IMR-90 (cell line): ENCODE measurements at regions not wholly inside any gene's neighbourhood (a gene's known extent, or its start where the extent isn't known, plus 50 kb on each side); places are given as distances from the start of the nearest gene placed in this dataset.

ENCODE experiments used
- ATAC-seq: fragments of 200-7000 bp; cut with Tn5 transposase; 2 replicates; pipeline ENCODE4 v1.9.1; 2020; ENCODE audit warnings: low read depth, mild to moderate bottlenecking, moderate library complexity
- BruUV-seq: library from RNA; stranded (reverse); fragments of 400-500 nt; replicated peaks from 2 replicates; lab custom pipeline; 2021; lab: Mats Ljungman, UMichigan
- CTCF ChIA-PET: fragments of 300-600 bp; formaldehyde crosslinking; extraction: SDS; loops from one replicate; lab custom pipeline; 2021; ENCODE audit warnings: antibody characterized with exemption; lab: Yijun Ruan, JAX
- POLR2A ChIA-PET: fragments of 300-600 bp; sonication (Branson Sonifier 250); formaldehyde crosslinking; loops from one replicate; lab custom pipeline; 2022; ENCODE audit warnings: antibody characterized with exemption; ENCODE audit not compliant: unreplicated experiment; lab: Charles Lee
- DNase-seq: peaks from one replicate; pipeline ENCODE4 v3.0.0; 2013
- H2AFZ ChIP-seq: replicated peaks from 2 replicates; pipeline ENCODE3; 2013; ENCODE audit warnings: low read length, mild to moderate bottlenecking; ENCODE audit not compliant: poor library complexity
- H2AK5ac ChIP-seq: 2 replicates; pipeline ENCODE4 v1.6.1; 2013; ENCODE audit warnings: low read depth, low read length, inconsistent platforms
- H2AK9ac ChIP-seq: replicated peaks from 2 replicates; pipeline ENCODE3; 2013; ENCODE audit warnings: mild to moderate bottlenecking, low read depth, low read length, moderate library complexity; ENCODE audit not compliant: poor library complexity
- H2BK120ac ChIP-seq: 2 replicates; pipeline ENCODE4 v1.6.1; 2013; ENCODE audit warnings: low read depth, low read length, inconsistent platforms
- H2BK15ac ChIP-seq: 3 replicates; pipeline ENCODE4 v1.6.1; 2013; ENCODE audit warnings: low read depth, low read length, inconsistent platforms
- H2BK20ac ChIP-seq: 2 replicates; pipeline ENCODE4 v1.6.1; 2013; ENCODE audit warnings: low read depth, mild to moderate bottlenecking, inconsistent platforms, low read length, moderate library complexity
- H2BK5ac ChIP-seq: 2 replicates; pipeline ENCODE4 v1.6.1; 2013; ENCODE audit warnings: mild to moderate bottlenecking, low read depth, low read length, inconsistent platforms; ENCODE audit not compliant: poor library complexity, severe bottlenecking
- H3K14ac ChIP-seq: replicated peaks from 2 replicates; pipeline ENCODE4 v1.6.1; 2013; ENCODE audit warnings: low read depth, low read length, inconsistent platforms
- H3K18ac ChIP-seq: 2 replicates; pipeline ENCODE4 v1.6.1; 2013; ENCODE audit warnings: low read depth, low read length, control low read depth
- H3K23ac ChIP-seq: 2 replicates; pipeline ENCODE4 v1.6.1; 2013; ENCODE audit warnings: low read depth, low read length, inconsistent platforms
- H3K27ac ChIP-seq: 2 replicates; pipeline ENCODE4 v1.5.1; 2013; ENCODE audit warnings: mild to moderate bottlenecking, control low read depth, low read length; ENCODE audit not compliant: insufficient read depth
- H3K27me3 ChIP-seq: 2 replicates; pipeline ENCODE4 v1.6.1; 2013; ENCODE audit warnings: low read length; ENCODE audit not compliant: control insufficient read depth, insufficient read depth
- H3K36me3 ChIP-seq: 2 replicates; pipeline ENCODE4 v1.6.1; 2013; ENCODE audit warnings: low read length, mixed read lengths; ENCODE audit not compliant: control insufficient read depth, insufficient read depth
- H3K4ac ChIP-seq: 2 replicates; pipeline ENCODE4 v1.6.1; 2013; ENCODE audit warnings: low read depth, low read length, inconsistent platforms
- H3K4me1 ChIP-seq: 2 replicates; pipeline ENCODE4 v1.6.1; 2013; ENCODE audit warnings: low read length, mixed read lengths; ENCODE audit not compliant: control insufficient read depth, insufficient read depth
- H3K4me2 ChIP-seq: 2 replicates; pipeline ENCODE4 v1.6.1; 2013; ENCODE audit warnings: low read depth, mild to moderate bottlenecking, control low read depth, low read length, moderate library complexity
- H3K4me3 ChIP-seq: 2 replicates; pipeline ENCODE4 v1.5.1; 2013; ENCODE audit warnings: low read depth, mild to moderate bottlenecking, control low read depth, low read length, moderate library complexity; ENCODE audit not compliant: insufficient read depth
- H3K56ac ChIP-seq: 2 replicates; pipeline ENCODE4 v1.6.1; 2013; ENCODE audit warnings: low read length, inconsistent platforms; ENCODE audit not compliant: insufficient read depth; ENCODE audit errors: extremely low read depth
- H3K79me1 ChIP-seq, 2 experiments: 2 replicates each; pipeline ENCODE4 v1.6.1; 2013; ENCODE audit warnings: low read length in 2 of 2, inconsistent platforms in 1 of 2, low read depth in 1 of 2
- H3K9ac ChIP-seq: 2 replicates; pipeline ENCODE4 v1.6.1; 2013; ENCODE audit warnings: low read depth, low read length, control low read depth
- H3K9me1 ChIP-seq: 2 replicates; pipeline ENCODE4 v1.6.1; 2013; ENCODE audit warnings: low read length, inconsistent platforms; ENCODE audit not compliant: insufficient read depth
- H3K9me3 ChIP-seq: 2 replicates; pipeline ENCODE4 v1.6.1; 2013; ENCODE audit warnings: low read length; ENCODE audit not compliant: control insufficient read depth, insufficient read depth
- H4K20me1 ChIP-seq: 2 replicates; pipeline ENCODE4 v1.6.1; 2013; ENCODE audit warnings: low read length, inconsistent platforms; ENCODE audit not compliant: insufficient read depth
- H4K5ac ChIP-seq: 2 replicates; pipeline ENCODE4 v1.6.1; 2013; ENCODE audit warnings: mild to moderate bottlenecking, low read depth, low read length, control low read depth
- H4K8ac ChIP-seq, 2 experiments: 2 replicates each; pipeline ENCODE4 v1.6.1; 2013; ENCODE audit warnings: low read depth in 2 of 2, low read length in 2 of 2, control low read depth in 1 of 2, inconsistent platforms in 1 of 2
- H4K91ac ChIP-seq: 2 replicates; pipeline ENCODE4 v1.6.1; 2013; ENCODE audit warnings: low read depth, low read length, inconsistent platforms; ENCODE audit not compliant: insufficient read depth
- BHLHE40 ChIP-seq: fragments of 150-350 bp; IDR thresholded peaks from 2 replicates; pipeline ENCODE4 v1.6.1; 2016; ENCODE audit warnings: mild to moderate bottlenecking, low read depth, low read length
- CHD1 ChIP-seq: IDR thresholded peaks from 2 replicates; pipeline ENCODE4 v1.6.1; 2012; ENCODE audit warnings: low read depth, low read length, improper control_type of control experiment
- FOS ChIP-seq: fragments of 150-350 bp; IDR thresholded peaks from 2 replicates; pipeline ENCODE4 v1.6.1; 2016; ENCODE audit warnings: low read depth, low read length
- MAFK ChIP-seq: IDR thresholded peaks from 2 replicates; pipeline ENCODE4 v1.6.1; 2012; ENCODE audit warnings: low read depth, low read length, improper control_type of control experiment
- RCOR1 ChIP-seq: IDR thresholded peaks from 2 replicates; pipeline ENCODE4 v1.6.1; 2012; ENCODE audit warnings: mild to moderate bottlenecking, low read length, improper control_type of control experiment; ENCODE audit not compliant: insufficient replicate concordance
- RFX5 ChIP-seq: IDR thresholded peaks from 2 replicates; pipeline ENCODE4 v1.8.0; 2012; ENCODE audit warnings: low read depth, mild to moderate bottlenecking, low read length, moderate library complexity
- WGBS, 2 experiments: methylation state at CpG; one replicate each; pipeline versions ENCODE4 v1.1.5 to v1.1.7; 2013; ENCODE audit warnings: missing lambda C conversion rate in 2 of 2; ENCODE audit not compliant: insufficient read length in 1 of 2; ENCODE audit errors: extremely low coverage in 2 of 2; 5-methylcytosine and 5-hydroxymethylcytosine counted together
- dilution Hi-C: fragments of 300-500 bp; cut with HindIII; formaldehyde crosslinking; loops from one replicate; pipeline ENCODE4 v1.14.3; 2018; ENCODE audit warnings: low sequenced_read_pairs; ENCODE audit not compliant: unreplicated experiment
- in situ Hi-C: fragments of 300-500 bp; cut with MboI; formaldehyde crosslinking; loops from 3 replicates; pipeline ENCODE4 v1.14.3; 2019; ENCODE audit warnings: low sequenced_read_pairs, inconsistent platforms, mixed read lengths
- intact Hi-C: fragments of 100-400 bp; cut with micrococcal nuclease; formaldehyde crosslinking; loops from 2 replicates; pipeline ENCODE4 v1.10.0; 2022
- TF ChIP-seq, protein P1 (sequence below): fragments of 150-350 bp; IDR thresholded peaks from 2 replicates; pipeline ENCODE4 v1.6.1; 2016; ENCODE audit warnings: low read depth, mild to moderate bottlenecking, low read length, moderate library complexity, borderline replicate concordance

DNA sequence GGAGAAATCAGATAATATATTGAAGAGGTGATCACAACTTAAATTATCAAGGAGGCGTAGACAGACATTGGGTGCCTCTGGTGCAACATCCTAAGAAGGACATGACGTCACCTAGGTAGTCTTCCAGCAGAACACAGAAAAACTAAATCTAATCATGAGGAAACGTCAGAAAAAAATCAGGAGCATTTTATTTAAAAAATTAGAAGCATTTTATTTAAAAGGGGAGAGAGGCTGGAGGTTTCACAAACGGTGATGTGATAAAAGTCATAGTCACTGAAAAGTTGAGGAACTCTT lies 254.6 kb downstream of the TMEM167A start:
- no peak overlapping the region for H2AFZ ChIP-seq
- no peak overlapping the region for H2AK9ac ChIP-seq
- no TSS peak for BruUV-seq
- intact Hi-C loops (no loop called here), in situ Hi-C loops (no loop called here), dilution Hi-C loops (no loop called here)
- no peaks in the 10 kb centered on the region for H4K20me1 ChIP-seq
- H3K27ac ChIP-seq: no peak overlapping the region
- no peak overlapping the region for H2BK20ac ChIP-seq
- H3K9me3 ChIP-seq: no peaks in the 10 kb centered on the region
- no peak overlapping the region for H3K56ac ChIP-seq
- H3K4me1 ChIP-seq: no peaks in the 10 kb centered on the region
- no peak overlapping the region for H3K18ac ChIP-seq
- no peaks in the 10 kb centered on the region for H3K27me3 ChIP-seq
- H2BK5ac ChIP-seq: no peak overlapping the region
- no peaks in the 10 kb centered on the region for H3K79me1 ChIP-seq
- no peak overlapping the region for H3K4me3 ChIP-seq
- H3K23ac ChIP-seq: no peak overlapping the region
- no peak overlapping the region for H4K8ac ChIP-seq
- no peak overlapping the region for H3K14ac ChIP-seq
- H4K5ac ChIP-seq: no peak overlapping the region
- no peak overlapping the region for H3K4ac ChIP-seq
- no peak overlapping the region for H3K9ac ChIP-seq
- no peak overlapping the region for H2AK5ac ChIP-seq
- no peaks in the 10 kb centered on the region for H3K9me1 ChIP-seq
- no peak overlapping the region for H2BK15ac ChIP-seq
- H3K36me3 ChIP-seq: no peaks in the 10 kb centered on the region
- ChIA-PET POLR2A (no interaction called here), CTCF (interaction anchor here (1.1 kb wide), 1 partner anchor 170 kb away, joined by 3 read pairs; no protein-coding TSS in a partner anchor)
- no CpG with 5 or more reads among the region's 4 CpGs for WGBS, 2 experiments
- DNase-seq (no peak), ATAC-seq (no peak)
- H3K4me2 ChIP-seq: no peak overlapping the region
- no peak overlapping the region for H4K91ac ChIP-seq
- H2BK120ac ChIP-seq: no peak overlapping the region
- TF ChIP-seq RCOR1 (no peak), BHLHE40 (no peak), CHD1 (no peak), RFX5 (no peak), MAFK (no peak), FOS (no peak)
- TF ChIP-seq, protein P1, sequence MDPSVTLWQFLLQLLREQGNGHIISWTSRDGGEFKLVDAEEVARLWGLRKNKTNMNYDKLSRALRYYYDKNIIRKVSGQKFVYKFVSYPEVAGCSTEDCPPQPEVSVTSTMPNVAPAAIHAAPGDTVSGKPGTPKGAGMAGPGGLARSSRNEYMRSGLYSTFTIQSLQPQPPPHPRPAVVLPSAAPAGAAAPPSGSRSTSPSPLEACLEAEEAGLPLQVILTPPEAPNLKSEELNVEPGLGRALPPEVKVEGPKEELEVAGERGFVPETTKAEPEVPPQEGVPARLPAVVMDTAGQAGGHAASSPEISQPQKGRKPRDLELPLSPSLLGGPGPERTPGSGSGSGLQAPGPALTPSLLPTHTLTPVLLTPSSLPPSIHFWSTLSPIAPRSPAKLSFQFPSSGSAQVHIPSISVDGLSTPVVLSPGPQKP: no peak
